GM12878 (cell line): ENCODE measurements at regions not wholly inside any gene's neighbourhood (a gene's known extent, or its start where the extent isn't known, plus 50 kb on each side); places are given as distances from the start of the nearest gene placed in this dataset.

Source experiments
- ATAC-seq: fragments of 200-7000 bp; cut with Tn5 transposase; 3 replicates; pipeline ENCODE4 v1.9.1; 2020; ENCODE audit warnings: mild to moderate bottlenecking, moderate library complexity
- BruUV-seq: library from RNA; stranded (reverse); fragments of 400-500 nt; replicated peaks from 2 replicates; lab custom pipeline; 2021; lab: Mats Ljungman, UMichigan
- CTCF ChIA-PET: fragments of 300-600 bp; sonication (Branson Sonifier 250); formaldehyde crosslinking; extraction: SDS; loops from one replicate; lab custom pipeline; 2021; ENCODE audit warnings: inconsistent platforms; lab: Yijun Ruan, JAX
- POLR2A ChIA-PET: fragments of 350-600 bp; formaldehyde crosslinking; extraction: SDS; loops from one replicate; lab custom pipeline; 2021; ENCODE audit warnings: inconsistent platforms; lab: Charles Lee
- RAD21 ChIA-PET: fragments of 300-600 bp; sonication (Branson Sonifier 250); formaldehyde crosslinking; loops from one replicate; lab custom pipeline; 2023; ENCODE audit warnings: antibody characterized with exemption; ENCODE audit not compliant: unreplicated experiment; lab: Charles Lee
- SMC1A ChIA-PET: fragments of 300-600 bp; sonication (Branson Sonifier 250); formaldehyde crosslinking; loops from one replicate; lab custom pipeline; 2023; ENCODE audit not compliant: unreplicated experiment, uncharacterized antibody; lab: Charles Lee
- DNase-seq: peaks from one replicate; pipeline ENCODE4 v3.0.0-alpha.2; 2011; ENCODE audit warnings: low read depth, low spot score
- FAIRE-seq: peaks from 3 replicates; lab custom pipeline; 2011; peaks lifted over from hg19 to GRCh38; lab: Jason Lieb, UNC
- H2AFZ ChIP-seq: 2 replicates; pipeline ENCODE4 v1.6.0; 2011; ENCODE audit warnings: low read depth, low read length, control low read depth; ENCODE audit not compliant: control insufficient read depth
- H3K27ac ChIP-seq: 2 replicates; pipeline ENCODE4 v1.5.1; 2011; ENCODE audit warnings: control low read depth; ENCODE audit not compliant: control insufficient read depth, insufficient read depth
- H3K27me3 ChIP-seq, 2 experiments: replicated peaks in 1 of 2; 2 replicates each; pipeline versions ENCODE4 v1.6.0 to v1.6.1; 2011; ENCODE audit warnings: low read length in 1 of 2; ENCODE audit not compliant: control insufficient read depth in 2 of 2, insufficient read depth in 2 of 2
- H3K36me3 ChIP-seq, 2 experiments: 2 replicates each; pipeline ENCODE4 v1.5.1; 2011; ENCODE audit warnings: low read length in 1 of 2; ENCODE audit not compliant: control insufficient read depth in 2 of 2, insufficient read depth in 2 of 2
- H3K4me1 ChIP-seq: 2 replicates; pipeline ENCODE4 v1.6.1; 2011; ENCODE audit warnings: mild to moderate bottlenecking, low read length, moderate library complexity, mixed read lengths; ENCODE audit not compliant: control insufficient read depth, insufficient read depth
- H3K4me2 ChIP-seq: 2 replicates; pipeline ENCODE4 v1.6.0; 2011; ENCODE audit warnings: control low read depth; ENCODE audit not compliant: control insufficient read depth, insufficient read depth
- H3K4me3 ChIP-seq: fragments of 200-600 bp; sonication (generic); 2 replicates; pipeline ENCODE4 v1.5.1; 2016
- H3K79me2 ChIP-seq: 2 replicates; pipeline ENCODE4 v1.6.0; 2011; ENCODE audit warnings: low read length; ENCODE audit not compliant: control insufficient read depth, insufficient read depth
- H3K9ac ChIP-seq: 2 replicates; pipeline ENCODE4 v1.8.0; 2011; ENCODE audit warnings: low read length, control low read depth, mixed read lengths; ENCODE audit not compliant: control insufficient read depth, insufficient read depth
- H3K9me3 ChIP-seq: replicated peaks from 3 replicates; pipeline ENCODE4 v1.5.1; 2011; ENCODE audit warnings: mild to moderate bottlenecking, low read length; ENCODE audit not compliant: control insufficient read depth, insufficient read depth
- H4K20me1 ChIP-seq: 2 replicates; pipeline ENCODE4 v1.6.0; 2011; ENCODE audit not compliant: control insufficient read depth, insufficient read depth
- ATF7 ChIP-seq: fragments of 450-650 bp; IDR thresholded peaks from 2 replicates; pipeline ENCODE4 v1.6.1; 2016; ENCODE audit warnings: low read depth, mild to moderate bottlenecking
- CHD4 ChIP-seq: fragments of 200-600 bp; sonication (generic); IDR thresholded peaks from 2 replicates; pipeline ENCODE4 v1.6.1; 2016; ENCODE audit warnings: mild to moderate bottlenecking
- LARP7 ChIP-seq: fragments of 450-650 bp; IDR thresholded peaks from 2 replicates; pipeline ENCODE4 v1.6.1; 2017; ENCODE audit warnings: mild to moderate bottlenecking
- NKRF ChIP-seq: fragments of 450-650 bp; conservative IDR thresholded peaks from 2 replicates; pipeline ENCODE4 v1.6.1; 2017; ENCODE audit warnings: mild to moderate bottlenecking, moderate library complexity
- PML ChIP-seq: IDR thresholded peaks from 2 replicates; pipeline ENCODE4 v1.6.1; 2012; ENCODE audit warnings: low read length, inconsistent platforms
- PRDM15 ChIP-seq: fragments of 450-650 bp; formaldehyde crosslinking; IDR thresholded peaks from 2 replicates; pipeline ENCODE4 v1.4.0; 2020; ENCODE audit warnings: mild to moderate bottlenecking, moderate library complexity
- SUZ12 ChIP-seq: fragments of 200-600 bp; sonication (generic); IDR thresholded peaks from one replicate; pipeline ENCODE4 v1.6.1; 2018; ENCODE audit warnings: antibody characterized with exemption, mild to moderate bottlenecking; ENCODE audit not compliant: unreplicated experiment
- WRNIP1 ChIP-seq: IDR thresholded peaks from 2 replicates; pipeline ENCODE4 v1.6.1; 2011; ENCODE audit warnings: low read depth, low read length, improper control_type of control experiment, borderline replicate concordance
- WGBS: methylation state at CpG from one replicate; pipeline ENCODE4 v1.1.6; 2016; ENCODE audit warnings: low lambda C conversion rate; ENCODE audit not compliant: insufficient replicate concordance, insufficient coverage; ENCODE audit errors: missing lambda C conversion rate; 5-methylcytosine and 5-hydroxymethylcytosine counted together
- in situ Hi-C: fragments of 300-500 bp; cut with MboI; formaldehyde crosslinking; loops from 9 replicates; pipeline ENCODE4 v1.14.3; 2018; ENCODE audit warnings: mixed read lengths
- intact Hi-C: fragments of 100-400 bp; cut with micrococcal nuclease; formaldehyde crosslinking; loops from one replicate; pipeline ENCODE4 v1.14.2; 2022; ENCODE audit not compliant: unreplicated experiment
- TF ChIP-seq, protein P1 (sequence below): fragments of 450-650 bp; IDR thresholded peaks from 2 replicates; pipeline ENCODE4 v1.6.1; 2017; ENCODE audit warnings: mild to moderate bottlenecking, moderate library complexity
- TF ChIP-seq, protein P2 (sequence below): IDR thresholded peaks from 2 replicates; pipeline ENCODE4 v1.6.1; 2011; ENCODE audit warnings: borderline replicate concordance, low read depth, mild to moderate bottlenecking, moderate library complexity, mixed read lengths, low read length; ENCODE audit not compliant: insufficient read depth; ENCODE audit errors: extremely low read length

- no peak for TF ChIP-seq WRNIP1
- TF ChIP-seq, all 136 proteins: peak for 0
These were observed 474.8 kb downstream of the PDGFC start (continued) for GRCh38 chr4:156496797-156497196.

GRCh38 chr4:156495836-156496235 lies 475.8 kb downstream of the PDGFC start:
- FAIRE-seq (no peak), ATAC-seq (no peak), DNase-seq (no peak)
- TF ChIP-seq NKRF (no peak), LARP7 (no peak), CHD4 (no peak), PML (no peak), SUZ12 (no peak), PRDM15 (CRISPR knock-in tag) (no peak), ATF7 (no peak)
- TF ChIP-seq, protein P1, sequence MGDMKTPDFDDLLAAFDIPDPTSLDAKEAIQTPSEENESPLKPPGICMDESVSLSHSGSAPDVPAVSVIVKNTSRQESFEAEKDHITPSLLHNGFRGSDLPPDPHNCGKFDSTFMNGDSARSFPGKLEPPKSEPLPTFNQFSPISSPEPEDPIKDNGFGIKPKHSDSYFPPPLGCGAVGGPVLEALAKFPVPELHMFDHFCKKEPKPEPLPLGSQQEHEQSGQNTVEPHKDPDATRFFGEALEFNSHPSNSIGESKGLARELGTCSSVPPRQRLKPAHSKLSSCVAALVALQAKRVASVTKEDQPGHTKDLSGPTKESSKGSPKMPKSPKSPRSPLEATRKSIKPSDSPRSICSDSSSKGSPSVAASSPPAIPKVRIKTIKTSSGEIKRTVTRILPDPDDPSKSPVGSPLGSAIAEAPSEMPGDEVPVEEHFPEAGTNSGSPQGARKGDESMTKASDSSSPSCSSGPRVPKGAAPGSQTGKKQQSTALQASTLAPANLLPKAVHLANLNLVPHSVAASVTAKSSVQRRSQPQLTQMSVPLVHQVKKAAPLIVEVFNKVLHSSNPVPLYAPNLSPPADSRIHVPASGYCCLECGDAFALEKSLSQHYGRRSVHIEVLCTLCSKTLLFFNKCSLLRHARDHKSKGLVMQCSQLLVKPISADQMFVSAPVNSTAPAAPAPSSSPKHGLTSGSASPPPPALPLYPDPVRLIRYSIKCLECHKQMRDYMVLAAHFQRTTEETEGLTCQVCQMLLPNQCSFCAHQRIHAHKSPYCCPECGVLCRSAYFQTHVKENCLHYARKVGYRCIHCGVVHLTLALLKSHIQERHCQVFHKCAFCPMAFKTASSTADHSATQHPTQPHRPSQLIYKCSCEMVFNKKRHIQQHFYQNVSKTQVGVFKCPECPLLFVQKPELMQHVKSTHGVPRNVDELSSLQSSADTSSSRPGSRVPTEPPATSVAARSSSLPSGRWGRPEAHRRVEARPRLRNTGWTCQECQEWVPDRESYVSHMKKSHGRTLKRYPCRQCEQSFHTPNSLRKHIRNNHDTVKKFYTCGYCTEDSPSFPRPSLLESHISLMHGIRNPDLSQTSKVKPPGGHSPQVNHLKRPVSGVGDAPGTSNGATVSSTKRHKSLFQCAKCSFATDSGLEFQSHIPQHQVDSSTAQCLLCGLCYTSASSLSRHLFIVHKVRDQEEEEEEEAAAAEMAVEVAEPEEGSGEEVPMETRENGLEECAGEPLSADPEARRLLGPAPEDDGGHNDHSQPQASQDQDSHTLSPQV = no peak
- TF ChIP-seq, protein P2, sequence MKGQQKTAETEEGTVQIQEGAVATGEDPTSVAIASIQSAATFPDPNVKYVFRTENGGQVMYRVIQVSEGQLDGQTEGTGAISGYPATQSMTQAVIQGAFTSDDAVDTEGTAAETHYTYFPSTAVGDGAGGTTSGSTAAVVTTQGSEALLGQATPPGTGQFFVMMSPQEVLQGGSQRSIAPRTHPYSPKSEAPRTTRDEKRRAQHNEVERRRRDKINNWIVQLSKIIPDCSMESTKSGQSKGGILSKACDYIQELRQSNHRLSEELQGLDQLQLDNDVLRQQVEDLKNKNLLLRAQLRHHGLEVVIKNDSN = no peak
- in situ Hi-C loops (no loop called here), intact Hi-C loops (no loop called here)
- no peak overlapping the region for H3K4me3 ChIP-seq
- no peak overlapping the region for H3K4me2 ChIP-seq
- no peaks in the 10 kb centered on the region for H4K20me1 ChIP-seq
- ChIA-PET RAD21 (no interaction called here), POLR2A (no interaction called here), SMC1A (no interaction called here), CTCF (no interaction called here)
- BruUV-seq = no TSS peak
- no peak overlapping the region for H2AFZ ChIP-seq
- no peaks in the 10 kb centered on the region for H3K9me3 ChIP-seq
- 0% methylated on average over 1 of the region's 1 CpG for WGBS
- no peaks in the 10 kb centered on the region for H3K79me2 ChIP-seq
- no peak overlapping the region for H3K9ac ChIP-seq
- H3K27ac ChIP-seq = no peak overlapping the region
- no peaks in the 10 kb centered on the region for H3K4me1 ChIP-seq
- no peaks in the 10 kb centered on the region for H3K36me3 ChIP-seq
- H3K27me3 ChIP-seq = no peaks in the 10 kb centered on the region
